ENCODE measurements at regions not wholly inside any gene's neighbourhood (a gene's known extent, or its start where the extent isn't known, plus 50 kb on each side); places are given as distances from the start of the nearest gene placed in this dataset.

- DNase-seq, result no peak
Observed at GRCh38 chr2:82539280-82539621, 1919.8 kb downstream of the SUCLG1 start.

GRCh38 chr2:82538590-82539279 is 1920.3 kb downstream of the SUCLG1 start:
- DNase-seq, result no peak

GRCh38 chr2:82528288-82528687 is 1930.8 kb downstream of the SUCLG1 start:
- no peak for DNase-seq

DNA sequence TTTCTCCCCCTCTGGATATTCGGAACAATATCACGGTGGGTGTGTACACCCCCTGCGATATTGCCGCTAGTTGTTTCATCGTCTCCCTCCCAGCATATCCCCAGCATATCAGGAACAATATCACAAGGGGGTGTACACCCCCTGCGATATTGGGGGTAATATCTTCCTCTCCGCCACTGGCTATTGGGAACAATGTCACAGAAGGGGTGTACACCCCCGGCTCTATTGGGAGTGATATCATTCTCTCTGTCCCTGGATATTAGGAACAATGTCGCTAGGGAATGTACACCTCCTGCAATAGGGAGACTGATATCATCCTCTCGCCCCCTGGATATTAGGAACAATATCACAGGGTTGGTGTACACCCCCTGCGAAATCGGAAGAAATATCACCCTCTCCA is 1932.0 kb downstream of the SUCLG1 start:
- DNase-seq, result no peak

DNA sequence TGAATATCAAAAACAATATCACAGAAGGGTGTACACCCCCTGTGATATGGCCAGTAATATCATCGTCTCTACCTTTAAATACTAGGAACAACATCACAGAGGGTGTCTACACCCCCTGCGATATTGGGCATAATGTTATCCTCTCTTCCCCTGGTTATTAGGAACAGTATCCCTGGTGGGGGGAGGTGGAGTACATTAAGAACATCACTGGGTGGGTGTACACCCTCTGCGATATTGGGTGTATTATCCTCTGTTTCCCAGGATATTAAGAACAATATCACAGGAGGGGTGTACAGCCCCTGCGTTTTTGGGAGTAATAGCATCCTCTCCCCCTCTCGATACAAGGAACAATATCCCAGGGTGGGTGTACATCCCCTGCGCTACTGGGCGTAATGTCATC is 1932.8 kb downstream of the SUCLG1 start:
- DNase-seq, result no peak

GRCh38 chr2:82525744-82526143 is 1933.3 kb downstream of the SUCLG1 start:
- DNase-seq, result no peak

- no peak for DNase-seq
Observed at GRCh38 chr2:82524826-82525225, 1934.3 kb downstream of the SUCLG1 start.

DNA sequence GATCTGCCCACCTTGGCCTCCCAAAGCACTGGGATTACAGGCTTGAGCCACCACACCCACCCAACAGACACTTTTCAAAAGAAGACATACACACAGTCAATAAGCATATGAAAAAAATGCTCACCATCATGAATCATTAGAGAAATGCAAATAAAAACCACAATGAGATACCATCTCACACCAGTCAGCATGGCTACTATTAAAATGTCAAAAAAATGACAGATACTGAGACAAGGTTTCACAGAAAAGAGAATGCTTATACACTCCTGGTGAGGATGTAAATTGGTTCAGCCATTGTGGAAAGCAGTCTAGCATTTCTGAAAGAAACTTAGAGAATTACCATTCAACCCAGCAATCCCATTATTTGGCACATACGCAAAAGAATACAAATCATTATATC is 1947.2 kb downstream of the SUCLG1 start:
- DNase-seq, result no peak

DNA sequence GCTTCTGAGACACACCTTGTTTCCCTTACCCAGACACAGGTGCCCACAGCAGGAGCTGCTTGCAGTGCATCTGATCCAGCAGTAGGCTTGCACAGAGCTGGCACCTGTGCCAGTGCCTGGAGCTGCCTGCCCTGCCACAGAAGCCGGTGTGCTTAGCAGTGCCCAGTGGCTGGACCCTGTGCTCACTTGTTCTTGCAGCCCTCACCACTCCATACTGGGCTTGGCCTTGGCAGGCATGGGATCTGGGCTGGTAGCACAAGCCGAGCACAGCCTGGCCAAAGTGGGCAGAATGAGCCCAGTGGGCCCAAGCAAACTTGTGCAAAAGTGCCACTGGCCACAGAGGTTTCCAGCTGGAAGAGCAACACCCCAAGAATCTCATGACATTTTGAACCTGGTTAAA is 1950.4 kb downstream of the SUCLG1 start:
- DNase-seq, result no peak

- DNase-seq, result no peak
Observed at GRCh38 chr2:82507657-82508056, 1951.4 kb downstream of the SUCLG1 start.

GRCh38 chr2:82501217-82501616 is 1957.9 kb downstream of the SUCLG1 start:
- no peak for DNase-seq

DNA sequence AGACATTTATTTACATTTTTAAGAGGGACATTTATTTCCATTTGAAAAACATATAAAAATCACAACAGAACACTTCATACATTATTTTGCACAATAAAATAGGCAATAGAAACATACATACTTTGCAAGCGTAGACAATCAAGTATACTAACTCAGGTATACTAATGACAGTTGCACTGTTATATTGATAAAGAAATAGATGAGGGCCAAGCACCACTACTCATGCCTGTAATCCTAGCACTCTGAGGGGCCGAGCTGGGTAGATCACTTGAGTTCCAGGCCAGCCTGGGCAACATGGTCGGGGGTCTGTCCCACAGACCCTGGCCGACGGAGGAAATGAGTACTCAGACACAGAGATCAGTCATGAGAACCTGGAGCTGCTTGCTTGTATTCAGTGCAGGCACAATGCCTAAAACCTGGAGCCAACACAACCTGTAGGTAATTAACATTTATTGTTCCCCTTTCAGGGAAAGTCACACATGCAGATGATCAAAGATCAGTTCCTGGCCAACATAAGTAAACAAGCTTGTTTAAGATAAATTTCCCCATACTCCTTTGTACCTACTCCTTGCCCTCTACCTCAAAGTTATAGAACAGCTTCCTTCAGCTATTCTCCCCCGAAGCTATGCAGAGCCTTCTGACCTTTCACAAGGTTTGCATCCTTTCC is 1960.2 kb downstream of the SUCLG1 start:
- no peak for DNase-seq

- DNase-seq, result no peak
Observed at GRCh38 chr2:82494739-82495138, 1964.3 kb downstream of the SUCLG1 start.

- no peak for DNase-seq
Observed at GRCh38 chr2:82491591-82491990, 1967.5 kb downstream of the SUCLG1 start.

DNA sequence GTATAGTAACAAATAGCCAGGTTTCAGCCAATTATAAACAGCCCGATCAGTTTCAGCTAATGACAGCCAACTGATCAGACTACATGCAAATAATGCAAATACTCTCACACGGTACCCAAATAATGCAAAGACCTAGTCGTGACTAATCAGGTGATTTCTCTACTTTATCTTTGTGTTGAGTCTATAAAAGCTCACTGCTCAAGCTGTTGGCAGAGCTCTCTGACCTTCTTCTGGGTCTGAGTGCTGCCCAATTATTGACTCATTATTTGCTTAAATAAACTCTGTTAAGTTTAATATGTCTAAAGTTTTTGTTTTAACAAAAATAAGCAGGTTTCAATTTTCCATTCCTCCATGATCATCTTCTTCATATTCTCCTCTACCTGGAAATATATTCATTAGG is 1971.7 kb downstream of the SUCLG1 start:
- no peak for DNase-seq

- no peak for DNase-seq
Observed at GRCh38 chr2:82485701-82486100, 1973.4 kb downstream of the SUCLG1 start.

DNA sequence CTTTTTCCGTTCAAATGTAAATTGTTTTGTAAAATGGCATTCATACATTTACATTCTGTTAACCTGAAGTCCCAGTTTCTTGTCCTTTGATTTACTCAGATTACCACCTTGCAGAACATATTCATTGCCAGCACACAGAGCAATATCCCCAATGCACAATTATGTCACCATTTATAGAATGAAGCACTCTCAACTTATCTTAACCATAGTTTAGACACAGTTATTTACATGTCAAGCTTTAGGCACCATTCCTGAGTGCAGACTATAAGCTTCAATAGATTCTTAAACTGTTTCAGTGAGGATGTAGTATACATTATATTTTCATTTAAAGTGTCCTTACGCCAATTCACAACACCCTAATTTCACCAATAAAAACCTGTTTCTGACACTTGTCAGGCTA is 1977.9 kb downstream of the SUCLG1 start:
- no peak for DNase-seq

GRCh38 chr2:82478641-82479040 is 1980.4 kb downstream of the SUCLG1 start:
- DNase-seq, result no peak

- DNase-seq, result no peak
Observed at GRCh38 chr2:82476094-82476493, 1983.0 kb downstream of the SUCLG1 start.

GRCh38 chr2:82428251-82428650 is 2030.8 kb downstream of the SUCLG1 start:
- no peak for DNase-seq

DNA sequence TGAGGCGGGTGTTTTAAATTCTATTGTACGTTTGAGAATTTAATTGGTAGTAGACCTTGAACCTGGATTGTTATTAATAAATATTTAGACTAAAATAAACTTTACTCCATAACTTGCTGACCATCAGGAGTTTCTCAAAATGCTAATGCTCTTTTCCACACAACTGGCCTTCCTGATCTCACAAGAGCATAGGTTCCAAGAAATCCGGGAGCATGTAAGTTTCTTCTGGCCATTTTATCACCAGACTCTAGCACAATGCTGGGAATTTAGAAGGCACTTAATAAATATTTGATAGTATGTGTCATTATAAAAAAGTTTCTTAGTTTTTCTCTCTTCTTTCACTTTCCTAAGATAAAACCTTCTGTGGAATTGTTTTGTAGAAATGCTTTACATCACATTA is 2047.1 kb downstream of the SUCLG1 start:
- no peak for DNase-seq

GRCh38 chr2:82411071-82411470 is 2048.0 kb downstream of the SUCLG1 start:
- DNase-seq, result no peak

DNA sequence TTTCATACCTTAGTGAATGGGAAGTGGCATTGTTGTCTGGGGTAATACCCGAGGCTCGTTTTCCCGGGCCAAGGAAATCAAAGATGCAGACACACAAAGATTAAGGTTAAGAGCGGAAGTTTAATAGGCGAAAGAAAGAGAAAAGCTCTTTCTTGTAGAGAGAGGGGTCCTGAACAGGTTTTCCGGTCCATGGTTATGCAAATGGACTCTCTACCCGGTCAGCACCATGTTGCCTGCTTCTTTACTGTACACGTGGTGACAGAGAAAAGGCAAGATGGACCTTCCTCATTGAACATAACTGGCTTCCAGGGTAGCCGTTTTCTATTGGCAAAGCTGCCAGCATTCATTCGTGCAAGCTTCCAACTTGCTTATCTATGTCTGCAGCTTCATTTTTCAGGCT is 2063.5 kb downstream of the SUCLG1 start:
- no peak for DNase-seq

- no peak for DNase-seq
Observed at GRCh38 chr2:82391386-82391785, 2067.7 kb downstream of the SUCLG1 start.

DNA sequence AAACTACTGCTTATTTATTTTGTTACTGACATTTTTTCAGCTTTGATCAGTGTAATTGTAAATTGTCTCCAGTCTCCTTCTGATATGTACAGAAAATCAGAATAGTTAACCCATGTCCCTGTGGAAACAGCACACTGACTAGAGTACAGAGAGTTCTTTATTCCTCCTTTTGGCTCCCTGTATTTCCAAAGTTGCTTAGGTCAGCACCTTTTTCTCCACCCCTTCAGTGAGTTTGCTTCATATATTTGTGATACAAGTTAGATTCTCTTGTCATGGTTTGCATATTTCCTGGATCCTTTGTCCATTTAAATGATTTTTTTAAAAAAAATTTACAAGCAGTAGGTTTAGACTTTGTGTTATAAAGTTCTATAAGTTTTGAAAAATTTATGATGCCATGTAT is 2051.1 kb upstream of the LRRTM1 start:
- no peak for DNase-seq

Measured in left hindlimb (tissue), 1 donor.